HFF-Myc (cell line): ENCODE measurements at regions not wholly inside any gene's neighbourhood (a gene's known extent, or its start where the extent isn't known, plus 50 kb on each side); places are given as distances from the start of the nearest gene placed in this dataset.

Experiments used
- DNase-seq: peaks from one replicate; pipeline ENCODE4 v3.0.0-alpha.2; 2011; ENCODE audit warnings: low read depth; ENCODE audit errors: extremely low read depth
- H3K4me3 ChIP-seq: replicated peaks from 2 replicates; pipeline ENCODE4 v1.5.1; 2011; ENCODE audit warnings: low read depth, mild to moderate bottlenecking, control low read depth, low read length
- CTCF ChIP-seq: IDR thresholded peaks from 2 replicates; pipeline ENCODE4 v1.5.1; 2012; ENCODE audit warnings: mild to moderate bottlenecking, low read depth, low read length, control low read depth; ENCODE audit errors: missing control alignments

- TF ChIP-seq CTCF = no peak
- no peak for DNase-seq
- H3K4me3 ChIP-seq = no peak overlapping the region
Observed at GRCh38 chr14:25620515-25620914, 570.6 kb upstream of the STXBP6 start.

GRCh38 chr14:25615174-25615573, 565.2 kb upstream of the STXBP6 start:
- H3K4me3 ChIP-seq = no peak overlapping the region
- DNase-seq = no peak
- no peak for TF ChIP-seq CTCF

GRCh38 chr14:25607192-25607591, 557.2 kb upstream of the STXBP6 start:
- no peak for DNase-seq
- no peak overlapping the region for H3K4me3 ChIP-seq
- TF ChIP-seq CTCF = no peak

- no peak for DNase-seq
- no peak for TF ChIP-seq CTCF
- H3K4me3 ChIP-seq = no peak overlapping the region
Observed at GRCh38 chr14:25602106-25602505, 552.2 kb upstream of the STXBP6 start.

GRCh38 chr14:25588751-25589150, 538.8 kb upstream of the STXBP6 start:
- no peak for TF ChIP-seq CTCF
- H3K4me3 ChIP-seq = no peak overlapping the region
- DNase-seq = no peak

GRCh38 chr14:25574628-25575325, 524.8 kb upstream of the STXBP6 start:
- H3K4me3 ChIP-seq = no peak overlapping the region
- TF ChIP-seq CTCF = no peak
- no peak for DNase-seq

- no peak overlapping the region for H3K4me3 ChIP-seq
- no peak for TF ChIP-seq CTCF
- DNase-seq = no peak
Observed at GRCh38 chr14:25570483-25570882, 520.5 kb upstream of the STXBP6 start.
